Astrocyte (in vitro differentiated cells and primary cell): ENCODE measurements at regions not wholly inside any gene's neighbourhood (a gene's known extent, or its start where the extent isn't known, plus 50 kb on each side); places are given as distances from the start of the nearest gene placed in this dataset.

Source experiments
- EZH2 ChIP-seq: IDR thresholded peaks from 2 replicates; pipeline ENCODE4 v1.6.1; 2012; ENCODE audit warnings: mild to moderate bottlenecking, low read length, inconsistent platforms; ENCODE audit not compliant: insufficient read depth
- TF ChIP-seq, protein P1 (sequence below): IDR thresholded peaks from 2 replicates; pipeline ENCODE4 v1.5.1; 2011; ENCODE audit warnings: low read depth, mild to moderate bottlenecking, inconsistent platforms, low read length, moderate library complexity; ENCODE audit not compliant: insufficient read depth

DNA sequence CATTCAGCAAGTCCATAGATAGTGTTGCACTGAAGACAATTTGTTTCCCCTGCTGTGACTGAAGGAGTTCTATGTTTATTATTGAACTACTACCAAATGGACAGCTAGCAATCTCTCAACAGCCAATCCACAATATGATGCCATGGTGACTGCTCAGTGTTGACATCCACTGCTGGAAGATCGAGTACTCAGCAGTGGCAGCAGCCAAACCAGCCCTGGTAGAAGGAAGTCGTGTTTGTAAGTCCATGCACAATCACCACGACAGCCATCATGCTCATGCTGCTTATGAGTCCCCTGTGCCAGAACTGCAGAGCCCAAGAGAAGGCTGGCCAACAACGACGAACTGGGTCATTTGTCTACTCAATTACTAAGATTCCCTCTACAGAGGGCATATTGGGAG lies 66.4 kb downstream of the OSR1 start:
- TF ChIP-seq, protein P1, sequence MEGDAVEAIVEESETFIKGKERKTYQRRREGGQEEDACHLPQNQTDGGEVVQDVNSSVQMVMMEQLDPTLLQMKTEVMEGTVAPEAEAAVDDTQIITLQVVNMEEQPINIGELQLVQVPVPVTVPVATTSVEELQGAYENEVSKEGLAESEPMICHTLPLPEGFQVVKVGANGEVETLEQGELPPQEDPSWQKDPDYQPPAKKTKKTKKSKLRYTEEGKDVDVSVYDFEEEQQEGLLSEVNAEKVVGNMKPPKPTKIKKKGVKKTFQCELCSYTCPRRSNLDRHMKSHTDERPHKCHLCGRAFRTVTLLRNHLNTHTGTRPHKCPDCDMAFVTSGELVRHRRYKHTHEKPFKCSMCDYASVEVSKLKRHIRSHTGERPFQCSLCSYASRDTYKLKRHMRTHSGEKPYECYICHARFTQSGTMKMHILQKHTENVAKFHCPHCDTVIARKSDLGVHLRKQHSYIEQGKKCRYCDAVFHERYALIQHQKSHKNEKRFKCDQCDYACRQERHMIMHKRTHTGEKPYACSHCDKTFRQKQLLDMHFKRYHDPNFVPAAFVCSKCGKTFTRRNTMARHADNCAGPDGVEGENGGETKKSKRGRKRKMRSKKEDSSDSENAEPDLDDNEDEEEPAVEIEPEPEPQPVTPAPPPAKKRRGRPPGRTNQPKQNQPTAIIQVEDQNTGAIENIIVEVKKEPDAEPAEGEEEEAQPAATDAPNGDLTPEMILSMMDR = no peak
- no peak for TF ChIP-seq EZH2
